WTC11 (cell line): ENCODE measurements at regions not wholly inside any gene's neighbourhood (a gene's known extent, or its start where the extent isn't known, plus 50 kb on each side); places are given as distances from the start of the nearest gene placed in this dataset.
"Not testable (repeated sequence)": the region's sequence is repeated elsewhere in the genome, so short reads cannot be mapped to it uniquely, and the experiment has no call there.

Source experiments
- ATAC-seq: fragments of 200-7000 bp; cut with Tn5 transposase; 2 replicates; pipeline ENCODE4 v1.10.0; 2021; ENCODE audit warnings: mild to moderate bottlenecking, moderate library complexity
- CTCF ChIA-PET: fragments of 300-600 bp; sonication (Branson Sonifier 250); formaldehyde crosslinking; loops from one replicate; lab custom pipeline; 2021; ENCODE audit warnings: antibody characterized with exemption; lab: Charles Lee
- POLR2A ChIA-PET: fragments of 350-600 bp; sonication (Branson Sonifier 250); formaldehyde crosslinking; loops from one replicate; lab custom pipeline; 2021; ENCODE audit warnings: antibody characterized with exemption; lab: Charles Lee
- DNase-seq: peaks from one replicate; pipeline ENCODE4 v3.0.0; 2021; ENCODE audit warnings: low spot score
- H3K27ac Mint-ChIP-seq: 2 replicates; pipeline ENCODE4 v1.8.0; 2021; ENCODE audit warnings: mixed read lengths
- H3K27me3 Mint-ChIP-seq: 2 replicates; pipeline ENCODE4 v1.8.0; 2021; ENCODE audit warnings: low read depth, mild to moderate bottlenecking, moderate library complexity, mixed read lengths
- H3K36me3 Mint-ChIP-seq: 2 replicates; pipeline ENCODE4 v1.8.0; 2021; ENCODE audit warnings: mixed read lengths
- H3K4me1 Mint-ChIP-seq: 2 replicates; pipeline ENCODE4 v1.8.0; 2022; ENCODE audit warnings: mixed read lengths
- H3K4me3 Mint-ChIP-seq: 2 replicates; pipeline ENCODE4 v1.8.0; 2021; ENCODE audit warnings: mild to moderate bottlenecking, moderate library complexity, mixed read lengths
- H3K9me3 Mint-ChIP-seq: 2 replicates; pipeline ENCODE4 v1.8.0; 2021; ENCODE audit warnings: mixed read lengths
- AFF4 ChIP-seq: sonication (generic); formaldehyde crosslinking; IDR thresholded peaks from 2 replicates; pipeline ENCODE4 v1.8.1; 2023; ENCODE audit warnings: mild to moderate bottlenecking, missing genetic modification reagents, borderline replicate concordance
- AR ChIP-seq: fragments of 250-450 bp; sonication (Bioruptor Pico); IDR thresholded peaks from 2 replicates; pipeline ENCODE4 v1.9.0; 2021; ENCODE audit warnings: mild to moderate bottlenecking
- ARID4B ChIP-seq: sonication (generic); formaldehyde crosslinking; IDR thresholded peaks from 2 replicates; pipeline ENCODE4 v1.8.0; 2023; ENCODE audit warnings: missing genetic modification reagents, mild to moderate bottlenecking, borderline replicate concordance
- ATF3 ChIP-seq: sonication (generic); formaldehyde crosslinking; conservative IDR thresholded peaks from 2 replicates; pipeline ENCODE4 v1.8.1; 2022; ENCODE audit warnings: mild to moderate bottlenecking, missing genetic modification reagents
- CREB1 ChIP-seq: sonication (generic); formaldehyde crosslinking; IDR thresholded peaks from 2 replicates; pipeline ENCODE4 v1.8.0; 2023; ENCODE audit warnings: mild to moderate bottlenecking, missing genetic modification reagents
- E2F4 ChIP-seq: sonication (generic); formaldehyde crosslinking; IDR thresholded peaks from 2 replicates; pipeline ENCODE4 v1.8.1; 2022; ENCODE audit warnings: low read depth, mild to moderate bottlenecking, moderate library complexity, missing genetic modification reagents, borderline replicate concordance
- KAT7 ChIP-seq: sonication (generic); formaldehyde crosslinking; IDR thresholded peaks from 2 replicates; pipeline ENCODE4 v1.8.1; 2023; ENCODE audit warnings: missing genetic modification reagents, mild to moderate bottlenecking, borderline replicate concordance
- SMAD3 ChIP-seq: sonication (generic); formaldehyde crosslinking; IDR thresholded peaks from 2 replicates; pipeline ENCODE4 v1.8.0; 2022; ENCODE audit warnings: missing genetic modification reagents, mild to moderate bottlenecking, borderline replicate concordance
- ZBTB43 ChIP-seq: sonication (generic); formaldehyde crosslinking; IDR thresholded peaks from 2 replicates; pipeline ENCODE4 v1.8.1; 2023; ENCODE audit warnings: mild to moderate bottlenecking, missing genetic modification reagents
- ZMAT4 ChIP-seq: fragments of 250-450 bp; sonication (Bioruptor Pico); IDR thresholded peaks from 2 replicates; pipeline ENCODE4 v1.9.0; 2021; ENCODE audit warnings: mild to moderate bottlenecking
- ZNF263 ChIP-seq: sonication (generic); formaldehyde crosslinking; IDR thresholded peaks from 2 replicates; pipeline ENCODE4 v1.8.1; 2022; ENCODE audit warnings: low read depth, mild to moderate bottlenecking, moderate library complexity, missing genetic modification reagents
- ZNF423 ChIP-seq: fragments of 250-450 bp; sonication (Bioruptor Pico); IDR thresholded peaks from 2 replicates; pipeline ENCODE4 v2.1.2; 2022; ENCODE audit warnings: mild to moderate bottlenecking, moderate library complexity
- ZNF425 ChIP-seq: fragments of 250-450 bp; sonication (Bioruptor Pico); conservative IDR thresholded peaks from 2 replicates; pipeline ENCODE4 v1.9.0; 2021; ENCODE audit warnings: mild to moderate bottlenecking

- no peak for TF ChIP-seq AR (CRISPR knock-in tag)
- no peak for TF ChIP-seq ZNF263 (CRISPR knock-in tag)
Measured at GRCh38 chr20:30285677-30286076, 971.8 kb upstream of the DEFB115 start (continued).

- ChIA-PET POLR2A (no interaction called here), CTCF (no interaction called here)
- Mint-ChIP-seq H3K36me3 (peaks cover 38% of the 10 kb centered on the region), H3K27me3 (peaks cover 8% of the 10 kb centered on the region), H3K27ac (no peak overlapping the region), H3K4me1 (peaks cover 17% of the 10 kb centered on the region), H3K9me3 (peaks cover 36% of the 10 kb centered on the region), H3K4me3 (no peak overlapping the region)
- DNase-seq (peak; percentile 26), ATAC-seq (peak; percentile 78)
- no peak for TF ChIP-seq SMAD3 (CRISPR knock-in tag)
- no peak for TF ChIP-seq E2F4
- TF ChIP-seq ZNF425, result no peak
- no peak for TF ChIP-seq CREB1
- TF ChIP-seq ATF3 (CRISPR knock-in tag), result no peak
- no peak for TF ChIP-seq ARID4B
- no peak for TF ChIP-seq ZBTB43 (CRISPR knock-in tag)
- TF ChIP-seq ZNF423 (CRISPR knock-in tag), result no peak
- no peak for TF ChIP-seq KAT7
- TF ChIP-seq ZMAT4, result no peak
- TF ChIP-seq AFF4 (CRISPR knock-in tag), result no peak
Measured at GRCh38 chr20:30286157-30286556, 971.3 kb upstream of the DEFB115 start.

GRCh38 chr20:30287459-30287858 is 970.0 kb upstream of the DEFB115 start:
- H3K27ac Mint-ChIP-seq, H3K4me3 Mint-ChIP-seq, CTCF ChIA-PET, ATAC-seq, POLR2A ChIA-PET, DNase-seq, H3K27me3 Mint-ChIP-seq: not testable (repeated sequence)
- peaks cover 33% of the 10 kb centered on the region for H3K36me3 Mint-ChIP-seq
- peaks cover 31% of the 10 kb centered on the region for H3K9me3 Mint-ChIP-seq
- peaks cover 17% of the 10 kb centered on the region for H3K4me1 Mint-ChIP-seq
